Astrocyte (in vitro differentiated cells and primary cell): ENCODE measurements at regions not wholly inside any gene's neighbourhood (a gene's known extent, or its start where the extent isn't known, plus 50 kb on each side); places are given as distances from the start of the nearest gene placed in this dataset.
A peak's percentile ranks its signal among the peaks of the same experiment; 100 is the strongest.
"Not testable (repeated sequence)": the region's sequence is repeated elsewhere in the genome, so short reads cannot be mapped to it uniquely, and the experiment has no call there.

ENCODE experiments used
- DNase-seq: peaks from one replicate; pipeline ENCODE4 v3.0.0-alpha.2; 2010; ENCODE audit warnings: low read depth
- FAIRE-seq: peaks from 2 replicates; lab custom pipeline; 2011; peaks lifted over from hg19 to GRCh38; lab: Jason Lieb, UNC
- H2AFZ ChIP-seq: 2 replicates; pipeline ENCODE4 v1.6.0; 2012; ENCODE audit warnings: low read depth, low read length, inconsistent platforms
- H3K27ac ChIP-seq: 2 replicates; pipeline ENCODE4 v1.5.1; 2011; ENCODE audit warnings: low read depth, low read length, inconsistent platforms
- H3K27me3 ChIP-seq: 2 replicates; pipeline ENCODE4 v1.6.0; 2011; ENCODE audit warnings: low read length, inconsistent platforms; ENCODE audit not compliant: insufficient read depth
- H3K36me3 ChIP-seq: 2 replicates; pipeline ENCODE4 v1.5.1; 2011; ENCODE audit warnings: low read length, inconsistent platforms; ENCODE audit not compliant: insufficient read depth
- H3K4me1 ChIP-seq: 2 replicates; pipeline ENCODE4 v1.5.1; 2011; ENCODE audit warnings: low read length, inconsistent platforms; ENCODE audit not compliant: insufficient read depth
- H3K4me2 ChIP-seq: 2 replicates; pipeline ENCODE4 v1.6.0; 2012; ENCODE audit warnings: low read length, inconsistent platforms
- H3K4me3 ChIP-seq: 2 replicates; pipeline ENCODE4 v1.5.1; 2011; ENCODE audit warnings: low read depth, mild to moderate bottlenecking, low read length, inconsistent platforms; ENCODE audit not compliant: insufficient read depth
- H3K79me2 ChIP-seq: 2 replicates; pipeline ENCODE4 v1.6.0; 2012; ENCODE audit warnings: mild to moderate bottlenecking, low read length, inconsistent platforms; ENCODE audit not compliant: insufficient read depth
- H3K9ac ChIP-seq: 2 replicates; pipeline ENCODE4 v1.6.0; 2012; ENCODE audit warnings: mild to moderate bottlenecking, low read length, inconsistent platforms
- H3K9me3 ChIP-seq: 2 replicates; pipeline ENCODE4 v1.5.1; 2012; ENCODE audit warnings: low read depth, mild to moderate bottlenecking, low read length, inconsistent platforms; ENCODE audit not compliant: insufficient read depth
- H4K20me1 ChIP-seq: 2 replicates; pipeline ENCODE4 v1.6.0; 2012; ENCODE audit warnings: low read length, inconsistent platforms; ENCODE audit not compliant: insufficient read depth
- H3K27ac Mint-ChIP-seq: one replicate; pipeline ENCODE4 v1.8.0; 2021; ENCODE audit warnings: mild to moderate bottlenecking, mixed read lengths; ENCODE audit not compliant: unreplicated experiment
- H3K27me3 Mint-ChIP-seq: one replicate; pipeline ENCODE4 v1.8.0; 2021; ENCODE audit warnings: low read depth, mixed read lengths; ENCODE audit not compliant: unreplicated experiment
- H3K36me3 Mint-ChIP-seq: one replicate; pipeline ENCODE4 v1.8.0; 2021; ENCODE audit warnings: low read depth, mixed read lengths; ENCODE audit not compliant: unreplicated experiment
- H3K4me1 Mint-ChIP-seq: one replicate; pipeline ENCODE4 v1.8.0; 2021; ENCODE audit warnings: low read depth, mixed read lengths; ENCODE audit not compliant: unreplicated experiment
- H3K4me3 Mint-ChIP-seq: one replicate; pipeline ENCODE4 v1.8.0; 2021; ENCODE audit warnings: mild to moderate bottlenecking, moderate library complexity, mixed read lengths; ENCODE audit not compliant: unreplicated experiment
- H3K9me3 Mint-ChIP-seq: one replicate; pipeline ENCODE4 v1.8.0; 2021; ENCODE audit warnings: mild to moderate bottlenecking, mixed read lengths; ENCODE audit not compliant: unreplicated experiment
- EZH2 ChIP-seq: IDR thresholded peaks from 2 replicates; pipeline ENCODE4 v1.6.1; 2012; ENCODE audit warnings: mild to moderate bottlenecking, low read length, inconsistent platforms; ENCODE audit not compliant: insufficient read depth
- TF ChIP-seq, protein P1 (sequence below): IDR thresholded peaks from 2 replicates; pipeline ENCODE4 v1.5.1; 2011; ENCODE audit warnings: low read depth, mild to moderate bottlenecking, inconsistent platforms, low read length, moderate library complexity; ENCODE audit not compliant: insufficient read depth

DNA sequence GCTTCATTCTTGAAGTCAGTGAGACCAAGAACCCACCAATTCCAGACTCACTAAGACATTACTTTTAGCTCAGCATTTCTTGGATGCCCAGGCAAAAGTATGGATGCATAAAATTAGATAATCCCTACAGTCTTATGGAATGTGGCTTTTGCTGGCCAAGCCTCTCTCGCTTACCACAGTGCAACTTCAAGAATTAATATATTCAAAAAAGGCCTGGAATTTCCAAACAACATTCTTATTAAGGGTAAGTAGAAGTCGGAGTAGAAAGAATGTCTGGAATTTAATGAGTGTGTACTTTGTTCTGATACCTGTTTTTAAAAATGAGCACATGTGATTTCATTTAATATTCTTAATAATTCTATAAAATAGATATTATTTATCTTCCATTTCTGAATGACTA, 302.4 kb upstream of the TMTC4 start:
- Histone ChIP-seq H3K79me2 (no peaks in the 10 kb centered on the region), H3K27me3 (no peaks in the 10 kb centered on the region), H3K36me3 (no peaks in the 10 kb centered on the region), H3K4me3 (no peak overlapping the region), H3K4me1 (peaks cover 17% of the 10 kb centered on the region), H3K27ac (no peak overlapping the region), H3K4me2 (no peak overlapping the region), H3K9ac (no peak overlapping the region), H2AFZ (no peak overlapping the region), H3K9me3 (no peaks in the 10 kb centered on the region), H4K20me1 (no peaks in the 10 kb centered on the region)
- Mint-ChIP-seq H3K27me3 (no peaks in the 10 kb centered on the region), H3K4me1 (peaks cover 17% of the 10 kb centered on the region), H3K27ac (no peak overlapping the region), H3K4me3 (no peak overlapping the region), H3K36me3 (no peaks in the 10 kb centered on the region), H3K9me3 (peaks cover 6% of the 10 kb centered on the region)
- FAIRE-seq (no peak), DNase-seq (peak; percentile 67)
- TF ChIP-seq, protein P1, sequence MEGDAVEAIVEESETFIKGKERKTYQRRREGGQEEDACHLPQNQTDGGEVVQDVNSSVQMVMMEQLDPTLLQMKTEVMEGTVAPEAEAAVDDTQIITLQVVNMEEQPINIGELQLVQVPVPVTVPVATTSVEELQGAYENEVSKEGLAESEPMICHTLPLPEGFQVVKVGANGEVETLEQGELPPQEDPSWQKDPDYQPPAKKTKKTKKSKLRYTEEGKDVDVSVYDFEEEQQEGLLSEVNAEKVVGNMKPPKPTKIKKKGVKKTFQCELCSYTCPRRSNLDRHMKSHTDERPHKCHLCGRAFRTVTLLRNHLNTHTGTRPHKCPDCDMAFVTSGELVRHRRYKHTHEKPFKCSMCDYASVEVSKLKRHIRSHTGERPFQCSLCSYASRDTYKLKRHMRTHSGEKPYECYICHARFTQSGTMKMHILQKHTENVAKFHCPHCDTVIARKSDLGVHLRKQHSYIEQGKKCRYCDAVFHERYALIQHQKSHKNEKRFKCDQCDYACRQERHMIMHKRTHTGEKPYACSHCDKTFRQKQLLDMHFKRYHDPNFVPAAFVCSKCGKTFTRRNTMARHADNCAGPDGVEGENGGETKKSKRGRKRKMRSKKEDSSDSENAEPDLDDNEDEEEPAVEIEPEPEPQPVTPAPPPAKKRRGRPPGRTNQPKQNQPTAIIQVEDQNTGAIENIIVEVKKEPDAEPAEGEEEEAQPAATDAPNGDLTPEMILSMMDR = no peak
- TF ChIP-seq EZH2 = no peak

DNA sequence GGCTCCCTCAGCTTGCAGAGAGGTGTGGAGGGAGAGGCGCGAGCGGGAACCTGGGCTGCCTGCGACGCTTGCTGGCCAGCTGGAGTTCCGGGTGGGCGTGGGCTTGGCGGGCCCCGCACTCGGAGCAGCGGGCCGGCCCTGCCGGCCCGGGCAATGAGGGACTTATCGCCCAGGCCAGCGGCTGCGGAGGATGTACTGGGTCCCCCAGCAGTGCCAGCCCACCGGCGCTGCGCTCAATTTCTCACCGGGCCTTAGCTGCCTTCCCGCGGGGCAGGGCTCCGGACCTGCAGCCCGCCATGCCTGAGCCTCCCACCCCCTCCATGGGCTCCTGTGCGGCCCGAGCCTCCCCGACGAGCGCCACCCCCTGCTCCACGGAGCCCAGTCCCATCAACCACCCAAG, 301.1 kb upstream of the TMTC4 start:
- H3K27me3 ChIP-seq, H3K36me3 Mint-ChIP-seq, H4K20me1 ChIP-seq, H3K9me3 ChIP-seq, FAIRE-seq, H3K4me3 Mint-ChIP-seq, H3K36me3 ChIP-seq, H3K4me2 ChIP-seq, DNase-seq, H3K9me3 Mint-ChIP-seq, H3K9ac ChIP-seq, H3K27ac ChIP-seq, H3K79me2 ChIP-seq, H3K4me3 ChIP-seq, H3K27ac Mint-ChIP-seq, H2AFZ ChIP-seq, H3K27me3 Mint-ChIP-seq: not testable (repeated sequence)
- H3K4me1 Mint-ChIP-seq = peaks cover 15% of the 10 kb centered on the region
- H3K4me1 ChIP-seq = peaks cover 15% of the 10 kb centered on the region

DNA sequence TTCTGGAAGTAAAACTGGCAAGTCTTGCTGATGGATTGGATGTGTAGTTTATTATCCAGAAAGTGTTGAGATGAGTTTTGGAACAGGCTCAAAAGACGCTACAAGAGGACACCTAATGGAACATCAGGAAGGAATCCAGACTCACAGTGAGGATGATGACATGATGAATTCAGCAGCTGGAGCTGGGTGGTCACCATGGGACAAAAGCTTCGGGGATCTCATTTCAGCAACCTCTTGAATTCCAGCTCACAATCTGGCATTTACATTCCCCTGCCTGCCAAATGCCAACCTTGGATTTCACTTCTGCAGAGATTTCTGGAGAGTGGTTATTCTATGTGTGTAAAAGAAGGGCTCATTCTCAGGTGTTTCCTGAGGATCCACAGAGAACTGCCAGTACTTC, 288.0 kb upstream of the TMTC4 start:
- DNase-seq = no peak
- no peaks in the 10 kb centered on the region for H3K27me3 ChIP-seq
- Mint-ChIP-seq H3K36me3 (no peaks in the 10 kb centered on the region), H3K9me3 (no peaks in the 10 kb centered on the region), H3K27me3 (no peaks in the 10 kb centered on the region), H3K4me3 (no peak overlapping the region), H3K4me1 (no peaks in the 10 kb centered on the region), H3K27ac (no peak overlapping the region)
- no peaks in the 10 kb centered on the region for H3K9me3 ChIP-seq
- H3K9ac ChIP-seq = no peak overlapping the region
- no peaks in the 10 kb centered on the region for H3K4me1 ChIP-seq
- no peak overlapping the region for H3K4me3 ChIP-seq
- FAIRE-seq = no peak
- H3K27ac ChIP-seq = no peak overlapping the region
- no peak overlapping the region for H2AFZ ChIP-seq
- H4K20me1 ChIP-seq = no peaks in the 10 kb centered on the region
- no peaks in the 10 kb centered on the region for H3K36me3 ChIP-seq
- TF ChIP-seq, protein P1 = no peak
- no peak for TF ChIP-seq EZH2
- no peaks in the 10 kb centered on the region for H3K79me2 ChIP-seq
- no peak overlapping the region for H3K4me2 ChIP-seq
